Cardiac septum (tissue), 1 donor: ENCODE measurements at regions not wholly inside any gene's neighbourhood (a gene's known extent, or its start where the extent isn't known, plus 50 kb on each side); places are given as distances from the start of the nearest gene placed in this dataset.

ENCODE experiments used
- DNase-seq: peaks from one replicate; pipeline ENCODE4 v3.0.0-alpha.2; 2020; ENCODE audit warnings: low spot score
- intact Hi-C: fragments of 100-400 bp; cut with DNase I; formaldehyde crosslinking; loops from one replicate; pipeline ENCODE4 v1.14.0; 2022
- donor health status: DM: no; HTN: no; CAD: no.

- intact Hi-C loops: no loop called here
- DNase-seq: no peak
Measured at GRCh38 chr3:153574445-153574844, 412.4 kb downstream of the RAP2B start.

DNA sequence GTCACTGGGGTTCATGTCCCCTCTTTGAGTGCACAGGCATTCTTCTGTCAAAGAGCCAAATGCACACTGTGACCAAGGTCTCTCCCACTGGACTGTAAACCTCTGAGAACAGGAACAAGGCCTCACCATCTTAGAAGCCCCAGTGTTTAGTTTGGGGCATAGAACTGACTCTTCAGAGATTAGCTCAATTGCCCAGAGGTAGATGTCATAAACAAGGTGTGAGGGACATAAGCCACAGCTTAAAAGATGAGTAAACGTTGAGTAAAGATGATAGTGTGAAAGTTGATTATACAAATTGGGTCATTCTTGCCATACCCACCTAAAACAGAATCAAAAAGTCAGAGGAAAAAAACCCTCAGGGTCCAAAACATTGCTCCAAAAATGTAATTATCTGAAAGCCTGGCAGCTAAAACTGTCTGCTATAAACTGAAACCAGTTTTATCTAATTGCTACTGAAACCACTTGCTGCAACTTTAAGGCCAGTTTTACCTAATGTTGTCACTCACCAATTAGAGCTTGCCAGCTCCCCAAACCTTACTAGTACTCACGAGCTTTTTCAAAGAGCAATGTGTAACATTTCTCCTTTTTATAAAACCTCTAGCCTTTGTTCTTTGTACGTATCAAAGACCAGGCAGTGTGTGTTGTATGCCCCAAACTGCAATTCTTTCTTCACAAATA lies 415.2 kb downstream of the RAP2B start:
- intact Hi-C loops: no loop called here
- no peak for DNase-seq

- no peak for DNase-seq
- intact Hi-C loops: no loop called here
Measured at GRCh38 chr3:153578046-153578445, 416.0 kb downstream of the RAP2B start.

GRCh38 chr3:153590051-153590450 lies 428.0 kb downstream of the RAP2B start:
- no peak for DNase-seq
- intact Hi-C loops: loop anchor here (10.0 kb wide), 1 partner anchor 425 kb away; the partner anchor contains the start of gene RAP2B

DNA sequence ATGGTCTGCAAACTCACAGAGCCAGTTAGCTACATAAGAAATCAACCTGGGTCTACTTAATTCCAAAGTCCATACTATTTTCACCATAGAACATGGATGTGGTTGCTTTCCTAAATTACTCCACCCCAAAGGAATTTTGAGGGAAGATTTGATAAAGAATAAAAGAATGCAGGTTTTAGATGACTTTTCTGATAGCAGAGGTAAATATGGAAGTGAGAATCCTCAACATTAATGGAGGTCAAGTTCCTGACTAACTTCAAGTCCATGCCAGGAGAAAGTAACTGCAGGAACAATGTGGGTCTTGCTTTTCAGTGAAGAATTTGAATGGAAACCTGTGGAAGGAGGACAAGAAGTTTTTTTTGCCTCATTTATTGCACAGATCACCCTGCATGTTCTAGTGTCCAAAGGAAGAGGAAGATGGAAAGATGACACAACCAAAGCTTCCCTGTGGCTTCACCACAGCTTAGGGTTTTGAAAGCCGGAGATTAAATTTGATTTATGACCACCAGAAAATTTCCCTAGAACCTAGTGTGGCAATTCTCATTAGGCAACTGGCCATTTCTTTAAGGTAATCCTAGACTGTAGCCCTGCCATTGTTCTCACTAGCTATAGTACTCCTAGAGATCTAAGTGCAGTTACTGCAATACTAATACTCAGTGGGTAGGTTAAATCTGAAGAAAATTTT lies 429.7 kb downstream of the RAP2B start:
- intact Hi-C loops: loop anchor here (10.0 kb wide), 1 partner anchor 427 kb away; the partner anchor contains the start of gene RAP2B
- no peak for DNase-seq

- intact Hi-C loops: loop anchor here (5.0 to 10.0 kb wide), 3 partner anchors 430 to 568 kb away; partner anchors contain the start of gene RAP2B
Measured at GRCh38 chr3:153595186-153595815, 433.3 kb downstream of the RAP2B start.

DNA sequence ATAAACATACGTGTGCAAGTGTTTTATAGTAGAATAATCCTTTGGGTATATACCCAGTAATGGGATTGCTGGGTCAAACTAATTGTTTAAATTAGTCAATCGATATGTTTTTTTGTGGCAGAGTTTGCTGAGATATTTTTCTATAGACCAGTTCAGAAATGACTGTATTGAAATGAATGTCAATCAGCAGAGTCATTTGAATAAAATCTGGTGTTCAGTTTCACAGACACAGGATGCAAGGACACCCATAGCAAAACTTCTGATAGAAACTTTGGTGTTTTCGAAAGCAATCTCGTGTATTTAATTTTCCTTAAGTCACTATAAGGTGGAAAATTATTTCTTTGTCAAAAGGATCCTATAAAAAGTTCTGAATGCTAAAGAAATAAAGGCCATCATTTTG lies 434.4 kb downstream of the RAP2B start:
- no peak for DNase-seq

More at GRCh38 chr3:153595186-153595815, 433.3 kb downstream of the RAP2B start:
- no peak for DNase-seq

DNA sequence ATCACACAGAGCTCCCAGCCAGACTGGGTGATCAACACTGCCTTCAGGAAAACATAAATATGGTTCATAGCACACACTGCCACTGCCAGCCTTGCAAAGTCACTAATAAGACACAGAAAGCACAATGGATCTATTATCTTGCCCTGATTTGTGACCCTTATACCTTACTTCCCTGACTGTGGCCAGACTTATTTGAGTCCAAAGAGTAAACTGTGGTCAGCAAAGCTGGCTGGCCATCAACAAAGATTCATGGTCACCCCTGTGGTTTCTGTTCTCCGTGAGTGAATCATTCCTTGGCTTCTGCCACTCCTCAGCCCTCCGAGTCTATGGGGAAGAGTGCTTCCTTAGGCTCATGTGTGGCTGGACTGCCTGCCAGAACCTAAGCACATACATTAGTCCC lies 437.7 kb downstream of the RAP2B start:
- no peak for DNase-seq

More for the DNA sequence above, 434.4 kb downstream of the RAP2B start:
- intact Hi-C loops: loop anchor here (5.0 to 10.0 kb wide), 3 partner anchors 432 to 569 kb away; partner anchors contain the start of gene RAP2B

GRCh38 chr3:153600896-153601295 lies 438.9 kb downstream of the RAP2B start:
- DNase-seq: no peak
- intact Hi-C loops: no loop called here

More for the DNA sequence above, 437.7 kb downstream of the RAP2B start:
- intact Hi-C loops: loop anchor here (5.0 to 10.0 kb wide), 3 partner anchors 435 to 572 kb away; partner anchors contain the start of gene RAP2B

DNA sequence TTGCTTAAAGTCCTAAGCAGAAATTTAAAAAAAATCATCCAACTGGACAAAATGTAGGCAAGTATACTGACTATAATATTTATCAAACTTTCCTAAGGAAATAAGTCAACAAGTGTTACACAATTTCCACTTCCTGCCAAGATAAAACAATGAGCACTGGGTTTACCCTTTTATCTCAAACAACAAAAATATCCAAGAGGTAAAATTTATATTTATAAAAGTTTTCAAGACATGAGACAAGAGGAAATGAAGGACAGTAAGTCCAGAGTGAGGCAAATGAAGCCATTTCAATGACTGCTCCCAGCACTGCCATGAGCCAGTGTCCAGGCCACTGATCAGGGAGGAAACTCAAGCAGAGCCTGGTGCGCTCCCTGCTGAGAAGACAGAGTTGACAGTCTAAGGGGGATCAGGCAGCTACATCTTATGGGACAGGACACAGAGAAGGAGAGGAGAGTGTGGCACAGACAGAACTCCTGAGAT lies 439.4 kb downstream of the RAP2B start:
- no peak for DNase-seq
- intact Hi-C loops: no loop called here

GRCh38 chr3:153602801-153603200 lies 440.8 kb downstream of the RAP2B start:
- intact Hi-C loops: no loop called here
- DNase-seq: no peak

GRCh38 chr3:153614140-153614539 lies 452.1 kb downstream of the RAP2B start:
- no peak for DNase-seq
- intact Hi-C loops: no loop called here

DNA sequence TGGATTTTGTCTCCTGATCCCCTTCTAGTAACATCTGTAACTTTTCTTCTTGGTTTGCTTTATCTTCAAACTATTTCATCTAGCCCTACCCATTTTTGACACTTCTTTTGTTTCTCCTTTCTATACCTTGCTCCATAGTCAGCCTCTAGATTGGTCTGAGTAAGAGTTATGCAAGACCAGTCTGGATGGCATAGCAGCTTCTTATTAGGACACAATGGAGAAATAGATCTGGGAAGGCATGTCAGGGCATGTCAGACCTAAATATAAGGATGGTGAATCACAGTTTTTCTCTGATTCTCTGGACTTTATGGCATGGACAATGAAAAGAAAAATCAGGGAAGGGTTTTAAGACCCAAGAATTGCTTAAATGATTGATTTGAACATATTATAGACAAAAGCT lies 452.5 kb downstream of the RAP2B start:
- intact Hi-C loops: no loop called here
- no peak for DNase-seq

- intact Hi-C loops: no loop called here
- DNase-seq: no peak
Measured at GRCh38 chr3:153615863-153616262, 453.8 kb downstream of the RAP2B start.

DNA sequence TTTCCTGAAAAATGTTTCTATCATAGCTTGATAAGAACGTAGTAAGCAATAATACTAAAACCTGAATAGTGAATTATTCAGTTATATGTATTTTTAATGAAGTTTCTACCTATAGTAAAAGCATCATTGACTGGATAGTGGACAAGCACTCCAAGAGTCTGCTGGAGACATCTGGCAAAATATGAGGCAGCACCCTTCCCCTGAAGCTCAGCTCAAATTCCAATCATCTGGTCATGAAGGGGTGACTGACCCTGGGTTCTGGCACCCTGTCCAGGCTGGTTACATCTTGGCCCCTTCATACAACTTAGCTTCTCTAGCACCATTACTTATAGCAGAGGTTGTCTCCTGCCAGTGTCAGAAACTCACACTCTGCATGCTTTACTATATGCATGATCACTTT lies 455.4 kb downstream of the RAP2B start:
- no peak for DNase-seq
- intact Hi-C loops: no loop called here

DNA sequence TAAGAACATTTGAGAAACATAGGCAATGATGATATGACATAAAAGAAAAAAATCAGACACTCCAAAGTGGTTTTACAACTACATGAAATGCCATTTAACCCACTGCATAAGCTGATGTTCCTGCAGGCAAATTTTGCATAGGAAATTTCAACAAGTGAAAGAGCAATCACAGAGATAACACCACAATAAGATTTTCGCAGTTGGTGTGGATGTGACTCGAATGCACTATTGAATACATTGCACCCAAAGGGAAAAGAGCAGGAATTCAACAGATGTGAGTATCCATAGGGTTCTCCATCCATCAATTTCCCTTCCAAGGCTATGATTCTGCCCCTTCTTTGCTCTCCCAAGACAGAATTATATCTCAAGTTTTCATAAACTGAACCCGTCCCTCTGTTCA lies 456.1 kb downstream of the RAP2B start:
- intact Hi-C loops: no loop called here
- DNase-seq: no peak

GRCh38 chr3:153619268-153619667 lies 457.2 kb downstream of the RAP2B start:
- intact Hi-C loops: no loop called here
- no peak for DNase-seq

- no peak for DNase-seq
- intact Hi-C loops: loop anchor here (10.0 kb wide), 1 partner anchor 457 kb away; the partner anchor contains the start of gene RAP2B
Measured at GRCh38 chr3:153621953-153622352, 459.9 kb downstream of the RAP2B start.

GRCh38 chr3:153623834-153624233 lies 461.8 kb downstream of the RAP2B start:
- intact Hi-C loops: loop anchor here (10.0 kb wide), 1 partner anchor 459 kb away; the partner anchor contains the start of gene RAP2B
- no peak for DNase-seq
